RPMI8226 (cell line): ENCODE measurements at regions not wholly inside any gene's neighbourhood (a gene's known extent, or its start where the extent isn't known, plus 50 kb on each side); places are given as distances from the start of the nearest gene placed in this dataset.

Experiments used
- DNase-seq: peaks from one replicate; pipeline ENCODE4 v3.0.0-alpha.2; 2015

GRCh38 chr12:81949841-81950308, 190.7 kb upstream of the PPFIA2 start:
- no peak for DNase-seq

- no peak for DNase-seq
Observed at GRCh38 chr12:81949416-81949815, 190.3 kb upstream of the PPFIA2 start.

GRCh38 chr12:81944886-81945285, 185.7 kb upstream of the PPFIA2 start:
- DNase-seq: no peak

GRCh38 chr12:81942594-81942993, 183.4 kb upstream of the PPFIA2 start:
- DNase-seq: peak; percentile 52

- DNase-seq: no peak
Observed at GRCh38 chr12:81930037-81930436, 170.9 kb upstream of the PPFIA2 start.

GRCh38 chr12:81896771-81897170, 137.6 kb upstream of the PPFIA2 start:
- no peak for DNase-seq

GRCh38 chr12:81888961-81889360, 129.8 kb upstream of the PPFIA2 start:
- no peak for DNase-seq

GRCh38 chr12:81888106-81888740, 129.1 kb upstream of the PPFIA2 start:
- DNase-seq: no peak

GRCh38 chr12:81874586-81874985, 115.4 kb upstream of the PPFIA2 start:
- DNase-seq: no peak

GRCh38 chr12:81874166-81874565, 115.0 kb upstream of the PPFIA2 start:
- no peak for DNase-seq

- DNase-seq: no peak
Observed at GRCh38 chr12:81872400-81872799, 113.2 kb upstream of the PPFIA2 start.

GRCh38 chr12:81866081-81866480, 106.9 kb upstream of the PPFIA2 start:
- no peak for DNase-seq

GRCh38 chr12:81863406-81863805, 104.3 kb upstream of the PPFIA2 start:
- DNase-seq: no peak

- DNase-seq: no peak
Observed at GRCh38 chr12:81859521-81859920, 100.4 kb upstream of the PPFIA2 start.

- DNase-seq: no peak
Observed at GRCh38 chr12:81843599-81843998, 84.4 kb upstream of the PPFIA2 start.

GRCh38 chr12:81835783-81836182, 76.6 kb upstream of the PPFIA2 start:
- no peak for DNase-seq

GRCh38 chr12:81819991-81820633, 61.0 kb upstream of the PPFIA2 start:
- no peak for DNase-seq

GRCh38 chr12:81815611-81816010, 56.5 kb upstream of the PPFIA2 start:
- DNase-seq: no peak

GRCh38 chr12:81811778-81812125, 52.6 kb upstream of the PPFIA2 start:
- DNase-seq: no peak

GRCh38 chr12:81811061-81811777, 52.1 kb upstream of the PPFIA2 start:
- DNase-seq: no peak

GRCh38 chr12:81809829-81810595, 50.9 kb upstream of the PPFIA2 start:
- no peak for DNase-seq

GRCh38 chr12:81809113-81809777, 50.1 kb upstream of the PPFIA2 start:
- DNase-seq: no peak
